WTC11 (cell line): ENCODE measurements at regions not wholly inside any gene's neighbourhood (a gene's known extent, or its start where the extent isn't known, plus 50 kb on each side); places are given as distances from the start of the nearest gene placed in this dataset.

ENCODE experiments used
- ATAC-seq: fragments of 200-7000 bp; cut with Tn5 transposase; 2 replicates; pipeline ENCODE4 v1.10.0; 2021; ENCODE audit warnings: mild to moderate bottlenecking, moderate library complexity
- CTCF ChIA-PET: fragments of 300-600 bp; sonication (Branson Sonifier 250); formaldehyde crosslinking; loops from one replicate; lab custom pipeline; 2021; ENCODE audit warnings: antibody characterized with exemption; lab: Charles Lee
- POLR2A ChIA-PET: fragments of 350-600 bp; sonication (Branson Sonifier 250); formaldehyde crosslinking; loops from one replicate; lab custom pipeline; 2021; ENCODE audit warnings: antibody characterized with exemption; lab: Charles Lee
- DNase-seq: peaks from one replicate; pipeline ENCODE4 v3.0.0; 2021; ENCODE audit warnings: low spot score
- H3K27ac Mint-ChIP-seq: 2 replicates; pipeline ENCODE4 v1.8.0; 2021; ENCODE audit warnings: mixed read lengths
- H3K27me3 Mint-ChIP-seq: 2 replicates; pipeline ENCODE4 v1.8.0; 2021; ENCODE audit warnings: low read depth, mild to moderate bottlenecking, moderate library complexity, mixed read lengths
- H3K36me3 Mint-ChIP-seq: 2 replicates; pipeline ENCODE4 v1.8.0; 2021; ENCODE audit warnings: mixed read lengths
- H3K4me1 Mint-ChIP-seq: 2 replicates; pipeline ENCODE4 v1.8.0; 2022; ENCODE audit warnings: mixed read lengths
- H3K4me3 Mint-ChIP-seq: 2 replicates; pipeline ENCODE4 v1.8.0; 2021; ENCODE audit warnings: mild to moderate bottlenecking, moderate library complexity, mixed read lengths
- H3K9me3 Mint-ChIP-seq: 2 replicates; pipeline ENCODE4 v1.8.0; 2021; ENCODE audit warnings: mixed read lengths
- ARID4B ChIP-seq: sonication (generic); formaldehyde crosslinking; IDR thresholded peaks from 2 replicates; pipeline ENCODE4 v1.8.0; 2023; ENCODE audit warnings: missing genetic modification reagents, mild to moderate bottlenecking, borderline replicate concordance
- ATF1 ChIP-seq: sonication (generic); formaldehyde crosslinking; IDR thresholded peaks from 2 replicates; pipeline ENCODE4 v1.8.1; 2023; ENCODE audit warnings: mild to moderate bottlenecking, moderate library complexity, missing genetic modification reagents
- ATF3 ChIP-seq: sonication (generic); formaldehyde crosslinking; conservative IDR thresholded peaks from 2 replicates; pipeline ENCODE4 v1.8.1; 2022; ENCODE audit warnings: mild to moderate bottlenecking, missing genetic modification reagents
- HMGA2 ChIP-seq: fragments of 250-450 bp; sonication (Bioruptor Pico); IDR thresholded peaks from 2 replicates; pipeline ENCODE4 v1.4.0; 2021; ENCODE audit warnings: mild to moderate bottlenecking, moderate library complexity
- KAT7 ChIP-seq: sonication (generic); formaldehyde crosslinking; IDR thresholded peaks from 2 replicates; pipeline ENCODE4 v1.8.1; 2023; ENCODE audit warnings: missing genetic modification reagents, mild to moderate bottlenecking, borderline replicate concordance
- MYBL2 ChIP-seq: sonication (generic); formaldehyde crosslinking; IDR thresholded peaks from 2 replicates; pipeline ENCODE4 v1.8.1; 2023; ENCODE audit warnings: mild to moderate bottlenecking, moderate library complexity, missing genetic modification reagents
- NR1H2 ChIP-seq: sonication (generic); formaldehyde crosslinking; IDR thresholded peaks from 2 replicates; pipeline ENCODE4 v1.9.0; 2021; ENCODE audit warnings: mild to moderate bottlenecking, moderate library complexity, missing genetic modification reagents
- SMAD3 ChIP-seq: sonication (generic); formaldehyde crosslinking; IDR thresholded peaks from 2 replicates; pipeline ENCODE4 v1.8.0; 2022; ENCODE audit warnings: missing genetic modification reagents, mild to moderate bottlenecking, borderline replicate concordance
- SP1 ChIP-seq: sonication (generic); formaldehyde crosslinking; conservative IDR thresholded peaks from 2 replicates; pipeline ENCODE4 v1.8.1; 2022; ENCODE audit warnings: missing genetic modification reagents
- ZNF121 ChIP-seq: sonication (generic); formaldehyde crosslinking; IDR thresholded peaks from 2 replicates; pipeline ENCODE4 v1.8.0; 2023; ENCODE audit warnings: missing genetic modification reagents
- ZNF232 ChIP-seq: sonication (generic); formaldehyde crosslinking; IDR thresholded peaks from 2 replicates; pipeline ENCODE4 v1.8.0; 2022; ENCODE audit warnings: mild to moderate bottlenecking, missing genetic modification reagents
- ZNF317 ChIP-seq: sonication (generic); formaldehyde crosslinking; IDR thresholded peaks from 2 replicates; pipeline ENCODE4 v1.8.1; 2023; ENCODE audit warnings: low read depth, mild to moderate bottlenecking, moderate library complexity, missing genetic modification reagents, borderline replicate concordance
- ZNF396 ChIP-seq: fragments of 250-450 bp; sonication (Bioruptor Pico); IDR thresholded peaks from 2 replicates; pipeline ENCODE4 v1.8.0; 2021; ENCODE audit warnings: mild to moderate bottlenecking, moderate library complexity, borderline replicate concordance
- ZNF512 ChIP-seq: sonication (generic); formaldehyde crosslinking; IDR thresholded peaks from 2 replicates; pipeline ENCODE4 v1.8.1; 2022; ENCODE audit warnings: missing genetic modification reagents, borderline replicate concordance
- ZNF671 ChIP-seq: fragments of 250-450 bp; sonication (Bioruptor Pico); IDR thresholded peaks from 2 replicates; pipeline ENCODE4 v1.8.0; 2021; ENCODE audit warnings: mild to moderate bottlenecking
- TF ChIP-seq, protein P1 (sequence below): sonication (generic); formaldehyde crosslinking; IDR thresholded peaks from 2 replicates; pipeline ENCODE4 v1.8.1; 2023; ENCODE audit warnings: mild to moderate bottlenecking, moderate library complexity, missing genetic modification reagents
- TF ChIP-seq, protein P2 (sequence below): fragments of 250-450 bp; sonication (Bioruptor Pico); IDR thresholded peaks from 2 replicates; pipeline ENCODE4 v2.1.2; 2022; ENCODE audit warnings: mild to moderate bottlenecking, moderate library complexity
- TF ChIP-seq, protein P3 (sequence below): sonication (generic); formaldehyde crosslinking; IDR thresholded peaks from 2 replicates; pipeline ENCODE4 v1.8.0; 2022; ENCODE audit warnings: missing genetic modification reagents

DNA sequence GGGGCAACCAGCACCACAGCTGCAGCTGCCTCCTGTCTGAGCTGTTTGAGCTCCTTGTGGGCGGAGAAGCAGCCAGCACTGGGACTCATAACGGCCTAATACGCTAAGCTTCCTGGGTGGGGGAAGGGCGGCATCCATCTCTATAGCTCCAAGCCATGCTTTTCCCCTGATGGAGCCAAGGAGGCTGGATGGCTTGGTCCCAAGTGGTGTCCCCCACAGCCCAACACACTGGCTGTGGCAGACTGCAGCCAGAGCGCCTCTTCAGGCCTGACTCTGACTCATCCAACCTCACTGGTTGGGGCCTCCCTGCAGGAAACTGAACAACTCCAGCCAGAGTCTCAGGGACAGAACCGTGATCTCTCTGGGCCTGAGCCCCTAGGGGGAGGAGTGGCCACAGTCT is 537.3 kb downstream of the SUCLA2 start:
- H3K4me3 Mint-ChIP-seq, result no peak overlapping the region
- ATAC-seq (peak; percentile 66), DNase-seq (peak; percentile 13)

More for the DNA sequence above, 537.3 kb downstream of the SUCLA2 start:
- ChIA-PET CTCF (interaction anchor here (1.1 to 1.9 kb wide), 2 partner anchors 8 to 37 kb away, joined by 4 to 6 read pairs; no protein-coding TSS in a partner anchor), POLR2A (no interaction called here)
- Mint-ChIP-seq H3K36me3 (peaks cover 6% of the 10 kb centered on the region), H3K4me1 (peaks cover 20% of the 10 kb centered on the region), H3K27me3 (no peaks in the 10 kb centered on the region), H3K9me3 (peaks cover 37% of the 10 kb centered on the region), H3K27ac (no peak overlapping the region)
- TF ChIP-seq ZNF512 (CRISPR knock-in tag), result no peak
- no peak for TF ChIP-seq SP1 (CRISPR knock-in tag)
- TF ChIP-seq SMAD3 (CRISPR knock-in tag), result no peak
- TF ChIP-seq, protein P1, sequence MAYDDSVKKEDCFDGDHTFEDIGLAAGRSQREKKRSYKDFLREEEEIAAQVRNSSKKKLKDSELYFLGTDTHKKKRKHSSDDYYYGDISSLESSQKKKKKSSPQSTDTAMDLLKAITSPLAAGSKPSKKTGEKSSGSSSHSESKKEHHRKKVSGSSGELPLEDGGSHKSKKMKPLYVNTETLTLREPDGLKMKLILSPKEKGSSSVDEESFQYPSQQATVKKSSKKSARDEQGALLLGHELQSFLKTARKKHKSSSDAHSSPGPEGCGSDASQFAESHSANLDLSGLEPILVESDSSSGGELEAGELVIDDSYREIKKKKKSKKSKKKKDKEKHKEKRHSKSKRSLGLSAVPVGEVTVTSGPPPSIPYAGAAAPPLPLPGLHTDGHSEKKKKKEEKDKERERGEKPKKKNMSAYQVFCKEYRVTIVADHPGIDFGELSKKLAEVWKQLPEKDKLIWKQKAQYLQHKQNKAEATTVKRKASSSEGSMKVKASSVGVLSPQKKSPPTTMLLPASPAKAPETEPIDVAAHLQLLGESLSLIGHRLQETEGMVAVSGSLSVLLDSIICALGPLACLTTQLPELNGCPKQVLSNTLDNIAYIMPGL (CRISPR knock-in tag), result no peak
- TF ChIP-seq ZNF121 (CRISPR knock-in tag), result no peak
- no peak for TF ChIP-seq ATF3 (CRISPR knock-in tag)
- no peak for TF ChIP-seq KAT7 (CRISPR knock-in tag)
- no peak for TF ChIP-seq NR1H2
- TF ChIP-seq ZNF671 (CRISPR knock-in tag), result no peak
- no peak for TF ChIP-seq MYBL2 (CRISPR knock-in tag)
- no peak for TF ChIP-seq ARID4B (CRISPR knock-in tag)
- no peak for TF ChIP-seq HMGA2 (CRISPR knock-in tag)
- TF ChIP-seq, protein P2, sequence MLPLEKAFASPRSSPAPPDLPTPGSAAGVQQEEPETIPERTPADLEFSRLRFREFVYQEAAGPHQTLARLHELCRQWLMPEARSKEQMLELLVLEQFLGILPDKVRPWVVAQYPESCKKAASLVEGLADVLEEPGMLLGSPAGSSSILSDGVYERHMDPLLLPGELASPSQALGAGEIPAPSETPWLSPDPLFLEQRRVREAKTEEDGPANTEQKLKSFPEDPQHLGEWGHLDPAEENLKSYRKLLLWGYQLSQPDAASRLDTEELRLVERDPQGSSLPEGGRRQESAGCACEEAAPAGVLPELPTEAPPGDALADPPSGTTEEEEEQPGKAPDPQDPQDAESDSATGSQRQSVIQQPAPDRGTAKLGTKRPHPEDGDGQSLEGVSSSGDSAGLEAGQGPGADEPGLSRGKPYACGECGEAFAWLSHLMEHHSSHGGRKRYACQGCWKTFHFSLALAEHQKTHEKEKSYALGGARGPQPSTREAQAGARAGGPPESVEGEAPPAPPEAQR (CRISPR knock-in tag), result no peak
- TF ChIP-seq, protein P3, sequence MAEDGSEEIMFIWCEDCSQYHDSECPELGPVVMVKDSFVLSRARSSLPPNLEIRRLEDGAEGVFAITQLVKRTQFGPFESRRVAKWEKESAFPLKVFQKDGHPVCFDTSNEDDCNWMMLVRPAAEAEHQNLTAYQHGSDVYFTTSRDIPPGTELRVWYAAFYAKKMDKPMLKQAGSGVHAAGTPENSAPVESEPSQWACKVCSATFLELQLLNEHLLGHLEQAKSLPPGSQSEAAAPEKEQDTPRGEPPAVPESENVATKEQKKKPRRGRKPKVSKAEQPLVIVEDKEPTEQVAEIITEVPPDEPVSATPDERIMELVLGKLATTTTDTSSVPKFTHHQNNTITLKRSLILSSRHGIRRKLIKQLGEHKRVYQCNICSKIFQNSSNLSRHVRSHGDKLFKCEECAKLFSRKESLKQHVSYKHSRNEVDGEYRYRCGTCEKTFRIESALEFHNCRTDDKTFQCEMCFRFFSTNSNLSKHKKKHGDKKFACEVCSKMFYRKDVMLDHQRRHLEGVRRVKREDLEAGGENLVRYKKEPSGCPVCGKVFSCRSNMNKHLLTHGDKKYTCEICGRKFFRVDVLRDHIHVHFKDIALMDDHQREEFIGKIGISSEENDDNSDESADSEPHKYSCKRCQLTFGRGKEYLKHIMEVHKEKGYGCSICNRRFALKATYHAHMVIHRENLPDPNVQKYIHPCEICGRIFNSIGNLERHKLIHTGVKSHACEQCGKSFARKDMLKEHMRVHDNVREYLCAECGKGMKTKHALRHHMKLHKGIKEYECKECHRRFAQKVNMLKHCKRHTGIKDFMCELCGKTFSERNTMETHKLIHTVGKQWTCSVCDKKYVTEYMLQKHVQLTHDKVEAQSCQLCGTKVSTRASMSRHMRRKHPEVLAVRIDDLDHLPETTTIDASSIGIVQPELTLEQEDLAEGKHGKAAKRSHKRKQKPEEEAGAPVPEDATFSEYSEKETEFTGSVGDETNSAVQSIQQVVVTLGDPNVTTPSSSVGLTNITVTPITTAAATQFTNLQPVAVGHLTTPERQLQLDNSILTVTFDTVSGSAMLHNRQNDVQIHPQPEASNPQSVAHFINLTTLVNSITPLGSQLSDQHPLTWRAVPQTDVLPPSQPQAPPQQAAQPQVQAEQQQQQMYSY (CRISPR knock-in tag), result no peak
- no peak for TF ChIP-seq ATF1 (CRISPR knock-in tag)
- no peak for TF ChIP-seq ZNF317
- TF ChIP-seq ZNF396 (CRISPR knock-in tag), result no peak
- TF ChIP-seq ZNF232 (CRISPR knock-in tag), result no peak
